ENCODE measurements at regions not wholly inside any gene's neighbourhood (a gene's known extent, or its start where the extent isn't known, plus 50 kb on each side); places are given as distances from the start of the nearest gene placed in this dataset.
A peak's percentile ranks its signal among the peaks of the same experiment; 100 is the strongest.

DNA sequence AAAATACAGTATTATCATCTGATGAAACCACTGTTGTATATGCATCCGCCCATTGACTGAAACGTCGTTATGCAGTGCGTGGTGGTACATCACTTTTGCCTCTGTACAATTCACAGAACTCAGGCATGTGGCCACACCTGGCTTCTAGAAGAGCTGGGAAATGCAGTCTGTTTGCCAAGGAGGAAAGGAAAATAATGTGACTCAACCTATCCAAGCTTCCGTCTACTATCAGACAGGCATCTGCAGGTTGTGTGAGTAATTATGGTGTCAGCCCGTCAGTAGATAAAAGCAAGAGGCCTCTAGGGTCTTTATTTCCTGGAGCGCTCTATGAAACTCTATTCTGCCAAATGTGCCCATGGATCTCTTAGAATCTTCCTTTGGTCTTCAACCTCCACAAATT, 111.6 kb downstream of the BBS10 start:
- CTCF ChIA-PET, result interaction anchor here (0.6 to 1.0 kb wide), 3 partner anchors 22 to 49 kb away, joined by 3 read pairs; no protein-coding TSS in a partner anchor
- DNase-seq (ENCODE audit: unreplicated experiment), result peak; percentile 90
- Mint-ChIP-seq H3K4me1 (ENCODE audit: insufficient read depth, unreplicated experiment) (peaks cover 24% of the 10 kb centered on the region), H3K27me3 (ENCODE audit: insufficient read depth, unreplicated experiment) (no peaks in the 10 kb centered on the region), H3K36me3 (ENCODE audit: insufficient read depth, unreplicated experiment) (no peaks in the 10 kb centered on the region), H3K27ac (ENCODE audit: low read depth, unreplicated experiment) (peak overlapping the region; percentile 67), H3K9me3 (ENCODE audit: unreplicated experiment) (peaks cover 4% of the 10 kb centered on the region), H3K4me3 (ENCODE audit: unreplicated experiment) (no peak overlapping the region)
- TF ChIP-seq, protein P1, sequence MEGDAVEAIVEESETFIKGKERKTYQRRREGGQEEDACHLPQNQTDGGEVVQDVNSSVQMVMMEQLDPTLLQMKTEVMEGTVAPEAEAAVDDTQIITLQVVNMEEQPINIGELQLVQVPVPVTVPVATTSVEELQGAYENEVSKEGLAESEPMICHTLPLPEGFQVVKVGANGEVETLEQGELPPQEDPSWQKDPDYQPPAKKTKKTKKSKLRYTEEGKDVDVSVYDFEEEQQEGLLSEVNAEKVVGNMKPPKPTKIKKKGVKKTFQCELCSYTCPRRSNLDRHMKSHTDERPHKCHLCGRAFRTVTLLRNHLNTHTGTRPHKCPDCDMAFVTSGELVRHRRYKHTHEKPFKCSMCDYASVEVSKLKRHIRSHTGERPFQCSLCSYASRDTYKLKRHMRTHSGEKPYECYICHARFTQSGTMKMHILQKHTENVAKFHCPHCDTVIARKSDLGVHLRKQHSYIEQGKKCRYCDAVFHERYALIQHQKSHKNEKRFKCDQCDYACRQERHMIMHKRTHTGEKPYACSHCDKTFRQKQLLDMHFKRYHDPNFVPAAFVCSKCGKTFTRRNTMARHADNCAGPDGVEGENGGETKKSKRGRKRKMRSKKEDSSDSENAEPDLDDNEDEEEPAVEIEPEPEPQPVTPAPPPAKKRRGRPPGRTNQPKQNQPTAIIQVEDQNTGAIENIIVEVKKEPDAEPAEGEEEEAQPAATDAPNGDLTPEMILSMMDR (IDR thresholded peaks at IDR 0.05; ENCODE audit: unreplicated experiment), result no peak
- no TSS peak for BruUV-seq (replicated peaks)
- intact Hi-C loops (cut with micrococcal nuclease), result loop anchor here (5.0 kb wide), 1 partner anchor 154 kb away; the partner anchor contains the start of gene NAP1L1
- POLR2A ChIA-PET, result interaction anchor here (0.8 to 3.6 kb wide), 3 partner anchors 23 to 110 kb away, joined by 3 to 24 read pairs (median 3); no protein-coding TSS in a partner anchor

DNA sequence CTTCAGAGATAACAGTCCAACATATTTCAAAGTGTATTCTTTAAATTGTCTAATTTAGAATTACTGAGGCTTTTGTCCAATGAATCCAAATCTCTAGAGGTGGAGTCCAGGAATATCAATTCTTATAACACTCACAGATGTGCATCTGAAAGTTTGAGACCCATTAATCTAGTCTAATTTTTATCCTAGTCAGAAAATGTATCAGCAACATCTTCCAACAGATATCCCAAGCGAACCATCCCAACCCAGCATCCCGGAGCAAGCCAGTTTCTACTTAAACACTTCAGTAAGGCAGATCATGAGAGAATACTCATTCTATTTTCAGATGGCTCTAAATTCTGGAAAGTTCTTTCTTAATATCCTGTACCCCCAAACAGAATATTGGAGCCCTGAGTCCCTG, 113.5 kb downstream of the BBS10 start:
- H3K27ac Mint-ChIP-seq (ENCODE audit: low read depth, unreplicated experiment), result peak overlapping the region; percentile 46
- no peaks in the 10 kb centered on the region for H3K27me3 Mint-ChIP-seq (ENCODE audit: insufficient read depth, unreplicated experiment)
- no peaks in the 10 kb centered on the region for H3K36me3 Mint-ChIP-seq (ENCODE audit: insufficient read depth, unreplicated experiment)
- ChIA-PET POLR2A (no interaction called here), CTCF (interaction anchor here (1.0 kb wide), 1 partner anchor 8 kb away, joined by 4 read pairs; no protein-coding TSS in a partner anchor)
- peaks cover 8% of the 10 kb centered on the region for H3K9me3 Mint-ChIP-seq (ENCODE audit: unreplicated experiment)
- DNase-seq (ENCODE audit: unreplicated experiment), result no peak
- no TSS peak for BruUV-seq (replicated peaks)
- TF ChIP-seq, protein P1 (IDR thresholded peaks at IDR 0.05; ENCODE audit: unreplicated experiment), result no peak
- H3K4me3 Mint-ChIP-seq (ENCODE audit: unreplicated experiment), result no peak overlapping the region
- intact Hi-C loops (cut with micrococcal nuclease), result loop anchor here (5.0 kb wide), 1 partner anchor 152 kb away; the partner anchor contains the start of gene NAP1L1
- peaks cover 24% of the 10 kb centered on the region for H3K4me1 Mint-ChIP-seq (ENCODE audit: insufficient read depth, unreplicated experiment)

DNA sequence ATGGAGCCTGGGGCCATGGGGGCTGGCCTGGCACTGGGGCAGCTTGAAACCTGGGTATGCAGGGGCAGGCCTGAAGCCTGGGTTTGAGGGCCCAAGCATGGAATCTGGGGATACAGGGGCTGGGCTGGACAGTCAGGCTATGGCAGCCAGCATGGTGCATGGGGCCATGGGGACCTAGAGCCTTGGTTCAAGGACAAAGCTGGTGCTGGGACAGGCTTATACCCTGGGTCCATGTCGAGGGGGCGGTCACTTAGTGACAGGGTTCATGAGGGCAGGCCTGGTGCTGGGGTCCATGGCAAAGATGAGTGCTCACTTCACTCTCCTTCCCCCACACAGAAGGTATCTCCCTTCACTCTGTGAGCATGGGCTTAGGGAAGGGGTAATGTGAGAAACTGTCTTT, 116.2 kb downstream of the BBS10 start:
- no peaks in the 10 kb centered on the region for H3K36me3 Mint-ChIP-seq (ENCODE audit: insufficient read depth, unreplicated experiment)
- no peak overlapping the region for H3K4me3 Mint-ChIP-seq (ENCODE audit: unreplicated experiment)
- no peaks in the 10 kb centered on the region for H3K27me3 Mint-ChIP-seq (ENCODE audit: insufficient read depth, unreplicated experiment)
- TF ChIP-seq, protein P1 (IDR thresholded peaks at IDR 0.05; ENCODE audit: unreplicated experiment), result no peak
- intact Hi-C loops (cut with micrococcal nuclease), result no loop called here
- no peak overlapping the region for H3K27ac Mint-ChIP-seq (ENCODE audit: low read depth, unreplicated experiment)
- POLR2A ChIA-PET, result no interaction called here
- H3K4me1 Mint-ChIP-seq (ENCODE audit: insufficient read depth, unreplicated experiment), result peaks cover 9% of the 10 kb centered on the region
- no peak for DNase-seq (ENCODE audit: unreplicated experiment)
- H3K9me3 Mint-ChIP-seq (ENCODE audit: unreplicated experiment), result peaks cover 8% of the 10 kb centered on the region
- CTCF ChIA-PET, result no interaction called here
- BruUV-seq (replicated peaks), result no TSS peak

DNA sequence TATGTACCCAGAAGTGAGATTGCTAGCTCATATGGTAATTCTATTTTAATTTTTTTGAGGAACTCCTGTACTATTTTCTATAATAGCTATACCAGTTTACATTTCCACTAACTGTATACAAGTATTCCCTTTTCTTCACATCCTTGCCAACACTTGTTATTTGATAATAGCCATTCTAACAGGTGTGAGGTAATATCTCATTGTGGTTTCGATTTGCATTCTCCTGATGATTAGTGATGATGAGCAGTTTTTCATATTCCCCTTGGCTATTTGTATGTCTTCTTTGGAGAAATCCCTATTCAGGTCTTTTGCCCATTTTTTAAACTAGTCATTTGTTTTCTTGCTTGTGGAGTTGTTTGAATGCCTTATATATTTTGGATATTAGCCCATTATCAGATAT, 121.3 kb downstream of the BBS10 start:
- Mint-ChIP-seq H3K4me1 (ENCODE audit: insufficient read depth, unreplicated experiment) (peaks cover 11% of the 10 kb centered on the region), H3K27me3 (ENCODE audit: insufficient read depth, unreplicated experiment) (no peaks in the 10 kb centered on the region), H3K27ac (ENCODE audit: low read depth, unreplicated experiment) (no peak overlapping the region), H3K36me3 (ENCODE audit: insufficient read depth, unreplicated experiment) (no peaks in the 10 kb centered on the region), H3K4me3 (ENCODE audit: unreplicated experiment) (no peak overlapping the region), H3K9me3 (ENCODE audit: unreplicated experiment) (peaks cover 7% of the 10 kb centered on the region)
- POLR2A ChIA-PET, result interaction anchor here (1.0 to 1.4 kb wide), 2 partner anchors 33 to 40 kb away, joined by 4 to 5 read pairs; no protein-coding TSS in a partner anchor
- TF ChIP-seq, protein P1 (IDR thresholded peaks at IDR 0.05; ENCODE audit: unreplicated experiment), result no peak
- BruUV-seq (replicated peaks), result no TSS peak
- intact Hi-C loops (cut with micrococcal nuclease), result no loop called here
- CTCF ChIA-PET, result interaction anchor here (0.7 to 1.3 kb wide), 2 partner anchors 8 to 60 kb away, joined by 3 to 4 read pairs; no protein-coding TSS in a partner anchor
- DNase-seq (ENCODE audit: unreplicated experiment), result peak; percentile 31

All from MCF 10A (cell line).